ENCODE measurements at regions not wholly inside any gene's neighbourhood (a gene's known extent, or its start where the extent isn't known, plus 50 kb on each side); places are given as distances from the start of the nearest gene placed in this dataset.

- no peak overlapping the region for H3K4me3 ChIP-seq (replicated peaks; ENCODE audit: low read depth, low read length)
Observed at GRCh38 chr2:187995556-187995955, 296.1 kb upstream of the GULP1 start.

DNA sequence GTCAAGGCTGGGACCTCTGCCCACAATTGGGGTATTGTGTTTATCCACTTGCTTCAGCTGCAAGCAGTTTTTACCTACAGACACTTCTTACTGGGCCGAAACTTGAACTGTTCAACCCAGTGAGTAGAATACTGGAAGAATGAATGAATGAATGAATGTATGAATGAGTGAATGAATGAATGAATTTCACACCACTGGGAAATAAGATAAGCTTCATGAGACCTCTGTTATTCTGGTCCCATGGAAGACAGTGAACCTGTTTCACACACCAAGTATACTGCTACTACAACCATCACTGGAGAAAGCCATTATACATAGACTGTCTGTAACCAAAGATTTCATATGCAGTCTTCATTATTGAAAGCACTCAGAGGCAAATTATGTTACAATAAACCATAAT, 295.0 kb upstream of the GULP1 start:
- Histone ChIP-seq H3K36me3 (ENCODE audit: control insufficient read depth, insufficient read depth, low read length) (no peaks in the 10 kb centered on the region), H3K4me3 (replicated peaks; ENCODE audit: low read depth, low read length) (no peak overlapping the region), H3K27me3 (replicated peaks; ENCODE audit: control insufficient read depth, insufficient read depth, low read length) (no peaks in the 10 kb centered on the region)
- no peak for TF ChIP-seq CTCF (IDR thresholded peaks at IDR 0.05; ENCODE audit: insufficient read depth, low read length, poor library complexity, severe bottlenecking)
- DNase-seq (ENCODE audit: extremely low read depth, insufficient read length), result no peak

More at GRCh38 chr2:187995556-187995955, 296.1 kb upstream of the GULP1 start:
- H3K36me3 ChIP-seq (ENCODE audit: control insufficient read depth, insufficient read depth, low read length), result no peaks in the 10 kb centered on the region
- no peaks in the 10 kb centered on the region for H3K27me3 ChIP-seq (replicated peaks; ENCODE audit: control insufficient read depth, insufficient read depth, low read length)
- no peak for DNase-seq (ENCODE audit: extremely low read depth, insufficient read length)
- no peak for TF ChIP-seq CTCF (IDR thresholded peaks at IDR 0.05; ENCODE audit: insufficient read depth, low read length, poor library complexity, severe bottlenecking)

- no peak for TF ChIP-seq CTCF (IDR thresholded peaks at IDR 0.05; ENCODE audit: insufficient read depth, low read length, poor library complexity, severe bottlenecking)
- Histone ChIP-seq H3K27me3 (replicated peaks; ENCODE audit: control insufficient read depth, insufficient read depth, low read length) (no peaks in the 10 kb centered on the region), H3K4me3 (replicated peaks; ENCODE audit: low read depth, low read length) (no peak overlapping the region), H3K36me3 (ENCODE audit: control insufficient read depth, insufficient read depth, low read length) (no peaks in the 10 kb centered on the region)
- no peak for DNase-seq (ENCODE audit: extremely low read depth, insufficient read length)
Observed at GRCh38 chr2:188000189-188000588, 291.5 kb upstream of the GULP1 start.

DNA sequence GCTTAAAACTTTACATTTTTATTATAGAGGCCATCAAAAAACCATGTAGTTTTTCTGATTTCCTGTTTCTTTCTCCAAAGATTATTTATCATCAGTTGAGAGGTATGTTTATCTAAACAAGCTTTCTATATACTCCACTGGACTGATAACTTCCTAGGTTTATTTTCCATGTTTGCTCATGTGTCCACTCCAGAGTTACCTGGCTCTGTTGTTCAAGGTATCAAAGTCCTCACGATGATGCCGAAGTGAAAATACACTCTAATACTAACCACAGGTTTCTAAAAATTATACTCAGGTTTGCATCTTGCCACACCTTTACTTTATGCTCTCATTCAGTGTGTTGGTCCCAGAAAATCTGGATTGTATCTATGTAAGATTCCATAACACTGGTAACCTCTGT, 287.9 kb upstream of the GULP1 start:
- H3K4me3 ChIP-seq (replicated peaks; ENCODE audit: low read depth, low read length), result no peak overlapping the region
- H3K27me3 ChIP-seq (replicated peaks; ENCODE audit: control insufficient read depth, insufficient read depth, low read length), result no peaks in the 10 kb centered on the region
- H3K36me3 ChIP-seq (ENCODE audit: control insufficient read depth, insufficient read depth, low read length), result no peaks in the 10 kb centered on the region
- DNase-seq (ENCODE audit: extremely low read depth, insufficient read length), result no peak
- TF ChIP-seq CTCF (IDR thresholded peaks at IDR 0.05; ENCODE audit: insufficient read depth, low read length, poor library complexity, severe bottlenecking), result no peak

- no peak for DNase-seq (ENCODE audit: extremely low read depth, insufficient read length)
- no peaks in the 10 kb centered on the region for H3K27me3 ChIP-seq (replicated peaks; ENCODE audit: control insufficient read depth, insufficient read depth, low read length)
- TF ChIP-seq CTCF (IDR thresholded peaks at IDR 0.05; ENCODE audit: insufficient read depth, low read length, poor library complexity, severe bottlenecking), result no peak
- no peaks in the 10 kb centered on the region for H3K36me3 ChIP-seq (ENCODE audit: control insufficient read depth, insufficient read depth, low read length)
- no peak overlapping the region for H3K4me3 ChIP-seq (replicated peaks; ENCODE audit: low read depth, low read length)
Observed at GRCh38 chr2:188013767-188014166, 277.9 kb upstream of the GULP1 start.

- Histone ChIP-seq H3K27me3 (replicated peaks; ENCODE audit: control insufficient read depth, insufficient read depth, low read length) (no peaks in the 10 kb centered on the region), H3K36me3 (ENCODE audit: control insufficient read depth, insufficient read depth, low read length) (no peaks in the 10 kb centered on the region), H3K4me3 (replicated peaks; ENCODE audit: low read depth, low read length) (no peak overlapping the region)
- no peak for TF ChIP-seq CTCF (IDR thresholded peaks at IDR 0.05; ENCODE audit: insufficient read depth, low read length, poor library complexity, severe bottlenecking)
- no peak for DNase-seq (ENCODE audit: extremely low read depth, insufficient read length)
Observed at GRCh38 chr2:188016917-188017316, 274.8 kb upstream of the GULP1 start.
